ENCODE measurements at regions not wholly inside any gene's neighbourhood (a gene's known extent, or its start where the extent isn't known, plus 50 kb on each side); places are given as distances from the start of the nearest gene placed in this dataset.

DNA sequence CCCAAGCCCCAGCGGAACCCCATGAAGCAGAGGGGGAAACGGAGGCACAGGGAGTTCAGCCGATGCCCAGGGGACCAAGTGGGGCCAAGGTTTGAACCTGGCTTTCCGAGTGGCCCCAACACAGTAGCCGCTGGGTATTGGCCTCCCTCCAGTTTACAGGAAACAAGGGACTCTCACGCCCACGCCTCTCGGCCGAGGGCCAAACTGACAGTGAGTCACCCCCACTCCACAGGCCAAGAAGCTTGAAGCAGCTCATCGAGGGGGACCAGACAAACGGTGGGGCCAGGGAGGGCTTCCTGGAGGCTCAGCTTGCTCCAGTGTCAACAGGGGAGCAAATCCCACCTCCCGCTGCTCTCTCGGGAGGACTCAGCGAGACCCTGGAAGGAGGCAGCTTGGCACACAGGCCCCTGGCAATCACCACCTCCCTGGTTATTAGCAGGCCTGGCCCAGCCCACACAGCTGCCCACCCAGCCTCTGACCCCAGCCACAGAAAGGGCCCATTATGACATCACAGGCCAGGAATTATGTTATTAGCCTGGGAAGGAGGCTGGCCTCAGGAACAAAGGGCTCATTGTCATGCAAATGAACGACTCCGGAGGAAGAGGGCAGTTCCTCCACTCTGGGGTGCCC, 54.6 kb downstream of the NCOR2 start:
- Histone ChIP-seq H3K27me3 (ENCODE audit: control insufficient read depth in 3 of 3, insufficient read depth in 3 of 3, low read length in 2 of 3) (no peaks in the 10 kb centered on the region), H3K9ac (ENCODE audit: insufficient read depth in 1 of 2, low read length in 2 of 2) (peak overlapping the region; percentile 18 to 50), H3K9me3 (ENCODE audit: control insufficient read depth in 4 of 4, insufficient read depth in 3 of 4, low read length in 3 of 4) (no peaks in the 10 kb centered on the region), H3K4me1 (ENCODE audit: control insufficient read depth in 5 of 5, insufficient read depth in 5 of 5, low read length in 5 of 5) (peaks cover 24 to 63% (median 46%) of the 10 kb centered on the region in 5 donors), H3K4me3 (no peak overlapping the region), H3K36me3 (ENCODE audit: control insufficient read depth in 4 of 4, insufficient read depth in 4 of 4, low read length in 4 of 4) (peaks cover 0 to 10% (median 6%) of the 10 kb centered on the region in 4 donors), H3K27ac (ENCODE audit: low read depth in 1 of 2, low read length in 1 of 2) (peak overlapping the region; percentile 47 to 78)
- TF ChIP-seq, protein P1, sequence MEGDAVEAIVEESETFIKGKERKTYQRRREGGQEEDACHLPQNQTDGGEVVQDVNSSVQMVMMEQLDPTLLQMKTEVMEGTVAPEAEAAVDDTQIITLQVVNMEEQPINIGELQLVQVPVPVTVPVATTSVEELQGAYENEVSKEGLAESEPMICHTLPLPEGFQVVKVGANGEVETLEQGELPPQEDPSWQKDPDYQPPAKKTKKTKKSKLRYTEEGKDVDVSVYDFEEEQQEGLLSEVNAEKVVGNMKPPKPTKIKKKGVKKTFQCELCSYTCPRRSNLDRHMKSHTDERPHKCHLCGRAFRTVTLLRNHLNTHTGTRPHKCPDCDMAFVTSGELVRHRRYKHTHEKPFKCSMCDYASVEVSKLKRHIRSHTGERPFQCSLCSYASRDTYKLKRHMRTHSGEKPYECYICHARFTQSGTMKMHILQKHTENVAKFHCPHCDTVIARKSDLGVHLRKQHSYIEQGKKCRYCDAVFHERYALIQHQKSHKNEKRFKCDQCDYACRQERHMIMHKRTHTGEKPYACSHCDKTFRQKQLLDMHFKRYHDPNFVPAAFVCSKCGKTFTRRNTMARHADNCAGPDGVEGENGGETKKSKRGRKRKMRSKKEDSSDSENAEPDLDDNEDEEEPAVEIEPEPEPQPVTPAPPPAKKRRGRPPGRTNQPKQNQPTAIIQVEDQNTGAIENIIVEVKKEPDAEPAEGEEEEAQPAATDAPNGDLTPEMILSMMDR (IDR thresholded peaks at IDR 0.05; ENCODE audit: control extremely low read depth, extremely low read depth): no peak
- DNase-seq (peak; percentile 67 to 75 (median 71)), ATAC-seq (ENCODE audit: insufficient read depth, low FRiP score) (peak; percentile 50)
- WGBS, 2 donors: 24 to 54% methylated on average over 16 of the region's 16 CpGs

GRCh38 chr12:124511259-124511985, 56.0 kb downstream of the NCOR2 start:
- H3K27me3 ChIP-seq (ENCODE audit: control insufficient read depth in 3 of 3, insufficient read depth in 3 of 3, low read length in 2 of 3): no peaks in the 10 kb centered on the region
- 90% methylated on average over 23 of the region's 23 CpGs for WGBS, 2 donors
- ATAC-seq (ENCODE audit: insufficient read depth, low FRiP score) (no peak), DNase-seq (no peak)
- no peaks in the 10 kb centered on the region for H3K9me3 ChIP-seq (ENCODE audit: control insufficient read depth in 4 of 4, insufficient read depth in 3 of 4, low read length in 3 of 4)
- peaks cover 23 to 63% (median 48%) of the 10 kb centered on the region in 5 donors for H3K4me1 ChIP-seq (ENCODE audit: control insufficient read depth in 5 of 5, insufficient read depth in 5 of 5, low read length in 5 of 5)
- H3K4me3 ChIP-seq: no peak overlapping the region
- H3K9ac ChIP-seq (ENCODE audit: insufficient read depth in 1 of 2, low read length in 2 of 2): no peak overlapping the region
- H3K27ac ChIP-seq (ENCODE audit: low read depth in 1 of 2, low read length in 1 of 2): no peak overlapping the region
- TF ChIP-seq, protein P1 (IDR thresholded peaks at IDR 0.05; ENCODE audit: control extremely low read depth, extremely low read depth): no peak
- H3K36me3 ChIP-seq (ENCODE audit: control insufficient read depth in 4 of 4, insufficient read depth in 4 of 4, low read length in 4 of 4): peaks cover 0 to 10% (median 6%) of the 10 kb centered on the region in 4 donors

DNA sequence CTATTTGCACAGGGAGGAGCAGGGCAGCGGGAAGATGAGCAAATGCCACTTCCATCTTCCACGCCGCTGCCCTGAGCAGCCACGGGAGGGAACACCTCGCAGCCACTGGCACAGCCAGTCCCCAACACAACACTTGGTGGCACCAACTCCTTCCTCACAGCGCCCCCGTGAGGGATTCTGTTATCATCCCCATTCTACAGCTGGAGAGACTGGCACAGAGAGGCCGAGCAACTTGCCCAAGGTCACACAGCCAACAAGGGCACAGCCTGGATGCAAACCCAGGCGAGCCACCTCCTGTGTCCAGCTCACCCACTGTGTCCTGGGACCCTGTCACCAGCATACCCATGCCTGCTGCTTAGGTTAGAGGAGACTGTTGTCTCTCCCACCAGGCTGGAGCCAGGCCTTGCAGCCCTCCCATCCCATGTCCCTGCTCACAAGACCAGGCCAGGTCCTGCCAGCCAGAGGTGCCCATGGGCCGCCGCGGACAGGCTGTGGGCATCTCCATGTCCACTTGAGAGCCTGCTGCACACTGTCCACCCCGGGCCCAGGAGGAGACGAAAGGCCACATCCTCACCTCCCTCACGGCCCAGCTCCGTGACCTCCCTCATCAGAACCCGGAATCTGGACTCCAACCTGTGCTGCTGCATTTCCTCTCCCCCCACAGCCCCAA, 57.0 kb downstream of the NCOR2 start:
- no peaks in the 10 kb centered on the region for H3K27me3 ChIP-seq (ENCODE audit: control insufficient read depth in 3 of 3, insufficient read depth in 3 of 3, low read length in 2 of 3)
- no peaks in the 10 kb centered on the region for H3K9me3 ChIP-seq (ENCODE audit: control insufficient read depth in 4 of 4, insufficient read depth in 3 of 4, low read length in 3 of 4)
- WGBS, 2 donors: 87 to 89% methylated on average over 17 of the region's 17 CpGs
- H3K4me3 ChIP-seq: no peak overlapping the region
- DNase-seq (no peak), ATAC-seq (ENCODE audit: insufficient read depth, low FRiP score) (no peak)
- peaks cover 0 to 8% (median 4%) of the 10 kb centered on the region in 4 donors for H3K36me3 ChIP-seq (ENCODE audit: control insufficient read depth in 4 of 4, insufficient read depth in 4 of 4, low read length in 4 of 4)
- H3K27ac ChIP-seq (ENCODE audit: low read depth in 1 of 2, low read length in 1 of 2): no peak overlapping the region
- peaks cover 23 to 66% (median 42%) of the 10 kb centered on the region in 5 donors for H3K4me1 ChIP-seq (ENCODE audit: control insufficient read depth in 5 of 5, insufficient read depth in 5 of 5, low read length in 5 of 5)
- peak overlapping the region in 1 of 2 donors; percentile 23 for H3K9ac ChIP-seq (ENCODE audit: insufficient read depth in 1 of 2, low read length in 2 of 2)
- TF ChIP-seq, protein P1 (IDR thresholded peaks at IDR 0.05; ENCODE audit: control extremely low read depth, extremely low read depth): no peak
